Heart left ventricle (tissue), 16 donors: ENCODE measurements at regions not wholly inside any gene's neighbourhood (a gene's known extent, or its start where the extent isn't known, plus 50 kb on each side); places are given as distances from the start of the nearest gene placed in this dataset.
A peak's percentile ranks its signal among the peaks of the same experiment; 100 is the strongest.
"Not testable (repeated sequence)": the region's sequence is repeated elsewhere in the genome, so short reads cannot be mapped to it uniquely, and the experiment has no call there.

ENCODE experiments used
- ATAC-seq, 4 donors: fragments of 200-7000 bp; cut with Tn5 transposase; one replicate each; pipeline ENCODE4 v1.9.1; 2020 to 2022; ENCODE audit warnings: moderate library complexity in 4 of 4, mild to moderate bottlenecking in 3 of 4, moderate number of reproducible peaks in 1 of 4
- DNase-seq, 5 donors: peaks; one replicate each; pipeline ENCODE4 v3.0.0-alpha.2; 2020
- H3K27ac ChIP-seq, 12 donors: fragments of 200-600 bp; sonication (generic) in 4 of 12; one replicate each; pipeline versions ENCODE4 v1.5.0 to v1.8.0; 2016 to 2022; ENCODE audit warnings: mild to moderate bottlenecking in 2 of 12
- H3K27me3 ChIP-seq, 9 donors: fragments of 200-600 bp; sonication (generic) in 2 of 9; one replicate each; pipeline versions ENCODE4 v1.5.1 to v1.8.0; 2016 to 2022; ENCODE audit warnings: mild to moderate bottlenecking in 3 of 9
- H3K36me3 ChIP-seq, 9 donors: fragments of 200-600 bp; sonication (generic) in 2 of 9; one replicate each; pipeline versions ENCODE4 v1.5.0 to v1.8.0; 2018 to 2022; ENCODE audit warnings: mild to moderate bottlenecking in 2 of 9
- H3K4me1 ChIP-seq, 12 donors: fragments of 200-600 bp; sonication (generic) in 4 of 12; one replicate each; pipeline versions ENCODE4 v1.5.0 to v1.8.0; 2016 to 2022; ENCODE audit warnings: mild to moderate bottlenecking in 3 of 12
- H3K4me3 ChIP-seq, 12 donors: fragments of 200-600 bp; sonication (generic) in 4 of 12; one replicate each; pipeline versions ENCODE4 v1.5.0 to v1.8.0; 2017 to 2022; ENCODE audit warnings: mild to moderate bottlenecking in 9 of 12, moderate library complexity in 4 of 12
- H3K9me3 ChIP-seq, 12 donors: fragments of 200-600 bp; sonication (generic) in 4 of 12; one replicate each; pipeline versions ENCODE4 v1.5.0 to v1.8.0; 2016 to 2022; ENCODE audit warnings: mild to moderate bottlenecking in 1 of 12
- CTCF ChIP-seq, 12 donors: fragments of 200-600 bp; sonication (generic) in 4 of 12; IDR thresholded peaks; one replicate each; pipeline versions ENCODE4 v1.5.0 to v1.8.0; 2018 to 2022; ENCODE audit warnings: antibody characterized with exemption in 12 of 12, mild to moderate bottlenecking in 5 of 12
- POLR2A ChIP-seq, 2 donors: fragments of 450-650 bp; IDR thresholded peaks; one replicate each; pipeline ENCODE4 v1.6.1; 2017; ENCODE audit warnings: antibody characterized with exemption in 2 of 2, mild to moderate bottlenecking in 2 of 2, moderate library complexity in 2 of 2
- WGBS, 4 donors: extraction: QIAGEN DNeasy Blood & Tissue Kit in 2 of 4; methylation state at CpG; one replicate each; pipeline versions ENCODE4 v1.1.5 to v1.1.7; 2013 to 2018; 5-methylcytosine and 5-hydroxymethylcytosine counted together
- intact Hi-C, 10 donors: fragments of 100-400 bp; cut with DNase I; formaldehyde crosslinking; loops; one replicate each; pipeline versions ENCODE4 v1.11.1 to v1.14.2; 2022
- donor health status: ischemic (EF 13 %, LVEDD 7.1; RV severe dilation, severe dysfunction).
- donor health status: healthy with polysubstance abuse.
- donor health status: DM: no; HTN: yes; CAD: no.
- donor health status: DM: no; HTN: no; CAD: no.
- donor health status: ischemic (EF 25% LVEDD 6.9; RV normal size, moderate dysfunction).
- donor health status: ischemic (EF 25% LVEDD 5.7; RV mildly dilated, moderate dysfunction).
- donor health status: healthy.
- donor health status: DM: yes; HTN: yes; CAD: no.
- donor health status: ischemic (EF 35%, LVEDD 5.7; RV mildly dilated, moderate dysfunction).
- donor health status: nonischemic (EF 11% LVEDD 7.7; RV severe dilation, severe dysfunction).
- donor health status: DM: yes; HTN: yes; CAD: no.
- donor health status: PGD.
- donor health status: ischemic (EF 29% LVEDD 5.4; RV normal size, mild dysfunction).
- donor health status: nonischemic (EF 23%, LVEDD 6.1; RV moderate dilation, normal function).

GRCh38 chr1:230490436-230490835, 64.3 kb upstream of the PGBD5 start:
- H3K27me3 ChIP-seq: no peaks in the 10 kb centered on the region
- H3K9me3 ChIP-seq: no peaks in the 10 kb centered on the region
- 90 to 97% (median 95%) methylated on average over 2 of the region's 2 CpGs for whole genome bisulfite sequencing, 4 donors
- H3K27ac ChIP-seq: no peak overlapping the region
- no peak for TF ChIP-seq POLR2A (IDR thresholded peaks at IDR 0.05)
- TF ChIP-seq CTCF (IDR thresholded peaks at IDR 0.05): no peak
- no peak overlapping the region for H3K4me3 ChIP-seq
- ATAC-seq: no peak
- intact Hi-C loops: no loop called here
- no peaks in the 10 kb centered on the region for H3K4me1 ChIP-seq
- no peaks in the 10 kb centered on the region for H3K36me3 ChIP-seq
- DNase-seq: no peak

GRCh38 chr1:230487773-230488428, 61.8 kb upstream of the PGBD5 start:
- intact Hi-C loops: no loop called here
- WGBS, 4 donors: 78 to 83% (median 79%) methylated on average over 4 of the region's 4 CpGs
- H3K36me3 ChIP-seq: no peaks in the 10 kb centered on the region
- TF ChIP-seq CTCF (IDR thresholded peaks at IDR 0.05) (no peak), POLR2A (IDR thresholded peaks at IDR 0.05) (no peak)
- no peak overlapping the region for H3K27ac ChIP-seq
- no peak for DNase-seq
- H3K9me3 ChIP-seq: no peaks in the 10 kb centered on the region
- no peaks in the 10 kb centered on the region for H3K27me3 ChIP-seq
- no peaks in the 10 kb centered on the region for H3K4me1 ChIP-seq
- H3K4me3 ChIP-seq: no peak overlapping the region
- peak in 1 of 4 donors; percentile 33 for ATAC-seq

GRCh38 chr1:230476622-230477003, 50.5 kb upstream of the PGBD5 start:
- H3K27ac ChIP-seq: no peak overlapping the region
- intact Hi-C loops: no loop called here
- ATAC-seq (no peak), DNase-seq (no peak)
- TF ChIP-seq POLR2A (IDR thresholded peaks at IDR 0.05) (no peak), CTCF (IDR thresholded peaks at IDR 0.05) (no peak)
- H3K27me3 ChIP-seq: peaks cover 0 to 14% (median 3%) of the 10 kb centered on the region in 9 donors
- H3K9me3 ChIP-seq: peaks cover 0 to 7% (median 0%) of the 10 kb centered on the region in 12 donors
- H3K36me3 ChIP-seq: no peaks in the 10 kb centered on the region
- H3K4me3 ChIP-seq: no peak overlapping the region
- 66 to 73% (median 68%) methylated on average over 7 to 14 of the region's 14 CpGs for WGBS, 4 donors
- H3K4me1 ChIP-seq: no peaks in the 10 kb centered on the region

GRCh38 chr1:230475856-230476621, 49.9 kb upstream of the PGBD5 start:
- H3K4me3 ChIP-seq, ATAC-seq, H3K27ac ChIP-seq, H3K9me3 ChIP-seq, DNase-seq, intact Hi-C loops, H3K4me1 ChIP-seq, H3K36me3 ChIP-seq: not testable (repeated sequence)
- TF ChIP-seq CTCF (IDR thresholded peaks at IDR 0.05): peak in 1 of 12 donors; percentile 13
- peaks cover 0 to 14% (median 3%) of the 10 kb centered on the region in 9 donors for H3K27me3 ChIP-seq
- WGBS, 4 donors: 24 to 37% (median 30%) methylated on average over 12 of the region's 12 CpGs
